ENCODE measurements at regions not wholly inside any gene's neighbourhood (a gene's known extent, or its start where the extent isn't known, plus 50 kb on each side); places are given as distances from the start of the nearest gene placed in this dataset.
A peak's percentile ranks its signal among the peaks of the same experiment; 100 is the strongest.

GRCh38 chr3:180306155-180306554 lies 269.4 kb upstream of the PEX5L start:
- no peaks in the 10 kb centered on the region for H3K9me3 ChIP-seq
- peaks cover 8 to 21% (median 11%) of the 10 kb centered on the region in 3 donors for H3K4me1 ChIP-seq
- H3K27me3 ChIP-seq, result no peaks in the 10 kb centered on the region
- no peak for TF ChIP-seq CTCF (IDR thresholded peaks at IDR 0.05)
- intact Hi-C loops (cut with DNase I), result no loop called here
- H3K4me3 ChIP-seq, result no peak overlapping the region
- H3K36me3 ChIP-seq, result no peaks in the 10 kb centered on the region
- peak overlapping the region in 2 of 4 donors; percentile 34 to 59 for H3K27ac ChIP-seq
- ATAC-seq (peak; percentile 66 to 84 (median 80)), DNase-seq (no peak), FAIRE-seq (no peak)
- 24 to 25% methylated on average over 1 of the region's 1 CpG for whole genome bisulfite sequencing, 2 donors

GRCh38 chr3:180306691-180307090 lies 270.0 kb upstream of the PEX5L start:
- H3K9me3 ChIP-seq, result no peaks in the 10 kb centered on the region
- no peaks in the 10 kb centered on the region for H3K27me3 ChIP-seq
- intact Hi-C loops (cut with DNase I), result no loop called here
- H3K27ac ChIP-seq, result peak overlapping the region; percentile 10 to 59 (median 26)
- H3K4me3 ChIP-seq, result no peak overlapping the region
- no peaks in the 10 kb centered on the region for H3K36me3 ChIP-seq
- TF ChIP-seq CTCF (IDR thresholded peaks at IDR 0.05), result no peak
- DNase-seq, result peak in 2 of 6 donors; percentile 40 to 44
- peaks cover 8 to 21% (median 11%) of the 10 kb centered on the region in 3 donors for H3K4me1 ChIP-seq
- peak; percentile 78 to 87 (median 86) for ATAC-seq
- 14 to 18% methylated on average over 7 of the region's 7 CpGs for WGBS, 2 donors
- no peak for FAIRE-seq

GRCh38 chr3:180311242-180311641 lies 274.5 kb upstream of the PEX5L start:
- ATAC-seq, result peak in 1 of 4 donors; percentile 14
- Histone ChIP-seq H3K9me3 (no peaks in the 10 kb centered on the region), H3K4me3 (no peak overlapping the region), H3K36me3 (no peaks in the 10 kb centered on the region), H3K27me3 (no peaks in the 10 kb centered on the region), H3K27ac (no peak overlapping the region), H3K4me1 (peaks cover 0 to 10% (median 7%) of the 10 kb centered on the region in 3 donors)
- no peak for FAIRE-seq
- DNase-seq, result no peak
- no peak for TF ChIP-seq CTCF (IDR thresholded peaks at IDR 0.05)
- 20 to 30% methylated on average over 1 of the region's 1 CpG for WGBS, 2 donors
- intact Hi-C loops (cut with DNase I), result no loop called here

GRCh38 chr3:180316321-180316720 lies 279.6 kb upstream of the PEX5L start:
- FAIRE-seq (no peak), DNase-seq (no peak), ATAC-seq (no peak)
- no peak for TF ChIP-seq CTCF (IDR thresholded peaks at IDR 0.05)
- no peak overlapping the region for H3K27ac ChIP-seq
- WGBS, 2 donors, result 41 to 48% methylated on average over 2 of the region's 2 CpGs
- H3K4me1 ChIP-seq, result no peaks in the 10 kb centered on the region
- intact Hi-C loops (cut with DNase I), result no loop called here
- H3K36me3 ChIP-seq, result no peaks in the 10 kb centered on the region
- H3K4me3 ChIP-seq, result no peak overlapping the region
- H3K27me3 ChIP-seq, result no peaks in the 10 kb centered on the region
- no peaks in the 10 kb centered on the region for H3K9me3 ChIP-seq

GRCh38 chr3:180319461-180319860 lies 282.5 kb upstream of the TTC14 start:
- H3K4me1 ChIP-seq, result no peaks in the 10 kb centered on the region
- no peak overlapping the region for H3K4me3 ChIP-seq
- 91 to 93% methylated on average over 2 of the region's 2 CpGs for WGBS, 2 donors
- no peak for ATAC-seq
- no peaks in the 10 kb centered on the region for H3K36me3 ChIP-seq
- no peaks in the 10 kb centered on the region for H3K27me3 ChIP-seq
- DNase-seq, result no peak
- no peak for TF ChIP-seq CTCF (IDR thresholded peaks at IDR 0.05)
- H3K9me3 ChIP-seq, result no peaks in the 10 kb centered on the region
- no peak for FAIRE-seq
- intact Hi-C loops (cut with DNase I), result no loop called here
- H3K27ac ChIP-seq, result no peak overlapping the region
